ENCODE measurements at regions not wholly inside any gene's neighbourhood (a gene's known extent, or its start where the extent isn't known, plus 50 kb on each side); places are given as distances from the start of the nearest gene placed in this dataset.

DNA sequence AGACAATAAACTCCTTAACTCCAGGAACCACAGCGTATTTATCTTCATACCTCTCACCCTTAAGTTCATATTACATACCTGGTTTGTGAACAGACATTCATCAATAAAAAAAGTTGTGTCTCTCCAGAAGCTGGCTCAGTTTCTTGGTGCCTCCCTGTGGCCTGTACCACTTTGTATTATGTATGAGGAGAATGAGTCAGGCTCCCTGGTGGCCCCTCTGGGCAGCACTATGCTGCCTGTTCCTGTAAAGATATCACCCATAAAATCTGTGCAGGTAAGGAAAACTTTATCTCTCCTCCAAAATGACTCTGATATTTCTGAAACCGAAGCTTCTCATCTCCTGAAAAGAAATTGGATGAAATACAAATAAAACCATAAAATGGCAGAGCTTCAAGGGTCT is 198.4 kb upstream of the NT5C1B start:
- no peak for DNase-seq (ENCODE audit: low read depth in 2 of 2)

DNA sequence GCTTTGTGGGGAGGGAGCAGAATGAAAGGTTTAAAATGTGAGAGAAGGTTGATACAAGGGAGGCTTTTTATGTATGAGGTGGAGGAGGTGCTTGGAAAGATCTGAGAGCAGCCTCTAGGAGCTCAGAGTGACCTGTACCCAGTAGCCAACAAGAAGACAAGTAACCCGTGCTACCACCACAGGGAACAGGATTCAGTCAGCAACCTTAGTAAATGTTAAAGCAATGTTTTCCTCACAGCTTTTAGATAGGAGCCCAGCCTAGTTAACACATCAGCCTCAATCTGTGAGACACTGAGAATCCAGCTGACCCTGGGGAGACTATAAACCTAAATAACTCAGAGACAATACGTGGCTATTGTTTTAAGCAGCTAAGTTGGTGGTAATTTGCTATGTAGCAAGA is 194.9 kb upstream of the NT5C1B start:
- no peak for DNase-seq (ENCODE audit: low read depth in 2 of 2)

- DNase-seq (ENCODE audit: low read depth in 2 of 2): no peak
Measured at GRCh38 chr2:18781541-18782280, 192.3 kb upstream of the NT5C1B start.

- no peak for DNase-seq (ENCODE audit: low read depth in 2 of 2)
Measured at GRCh38 chr2:18777250-18777812, 188.0 kb upstream of the NT5C1B start.

- no peak for DNase-seq (ENCODE audit: low read depth in 2 of 2)
Measured at GRCh38 chr2:18771212-18771611, 181.8 kb upstream of the NT5C1B start.

DNA sequence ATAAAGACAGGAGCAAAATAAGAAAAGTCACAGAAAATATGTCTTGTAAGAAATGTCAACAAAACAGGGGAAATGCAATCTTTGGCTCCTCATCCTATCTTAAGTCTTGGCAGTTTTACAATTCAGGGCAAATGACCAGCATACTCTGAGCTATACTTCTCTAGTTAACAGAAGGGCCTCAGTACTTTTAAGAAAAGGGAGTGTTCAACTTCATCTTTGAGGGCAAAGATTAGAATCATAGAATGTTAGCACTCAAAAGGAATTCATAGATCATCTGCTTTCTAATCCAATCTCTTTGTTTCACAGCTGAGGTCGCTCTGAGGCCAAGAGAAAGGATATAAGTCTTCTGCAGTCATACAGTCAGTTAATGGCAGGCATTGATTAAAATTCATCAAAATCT is 174.0 kb upstream of the NT5C1B start:
- no peak for DNase-seq (ENCODE audit: low read depth in 2 of 2)

GRCh38 chr2:18762667-18763066 is 173.3 kb upstream of the NT5C1B start:
- DNase-seq (ENCODE audit: low read depth in 2 of 2): no peak

DNA sequence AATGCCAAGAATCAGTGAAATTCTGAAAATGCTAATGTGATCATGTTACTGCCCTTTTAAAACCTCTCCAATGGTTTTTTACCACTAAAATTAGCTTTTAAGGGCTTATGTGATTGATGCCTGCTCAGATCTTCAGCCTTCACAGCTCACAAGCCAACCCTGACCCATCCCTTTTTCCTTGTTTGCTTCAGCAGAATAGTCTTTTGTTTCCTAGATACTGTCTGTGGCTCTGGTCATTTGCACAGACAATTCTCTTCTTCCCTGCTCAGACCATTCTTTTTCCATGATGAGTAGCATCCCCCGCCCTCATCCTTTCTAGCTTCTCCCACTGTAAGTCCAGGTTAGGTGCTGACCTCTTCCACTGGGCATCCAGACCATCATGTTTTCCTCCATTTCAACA is 164.9 kb upstream of the NT5C1B start:
- no peak for DNase-seq (ENCODE audit: low read depth in 2 of 2)

DNA sequence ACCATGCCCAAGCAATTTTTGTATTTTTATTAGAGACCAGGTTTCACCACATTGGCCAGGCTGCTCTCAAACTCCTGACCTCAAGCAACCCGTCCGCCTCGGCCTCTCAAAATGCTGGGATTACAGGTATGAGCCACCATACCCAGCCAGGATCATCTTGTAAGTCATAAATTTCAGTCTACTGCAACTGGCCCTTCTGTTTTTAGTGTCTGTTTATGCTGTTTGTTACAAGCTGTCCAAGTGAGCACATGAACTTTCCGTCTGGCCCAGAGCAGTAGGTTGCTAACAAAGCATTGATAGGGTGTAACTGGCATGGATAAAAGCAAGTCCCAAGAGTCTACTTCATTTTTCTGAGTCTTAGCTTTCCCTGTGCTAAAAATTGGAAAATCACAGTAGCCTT is 164.4 kb upstream of the NT5C1B start:
- DNase-seq (ENCODE audit: low read depth in 2 of 2): no peak

- no peak for DNase-seq (ENCODE audit: low read depth in 2 of 2)
Measured at GRCh38 chr2:18752667-18753422, 163.5 kb upstream of the NT5C1B start.

GRCh38 chr2:18752022-18752493 is 162.7 kb upstream of the NT5C1B start:
- DNase-seq (ENCODE audit: low read depth in 2 of 2): no peak

DNA sequence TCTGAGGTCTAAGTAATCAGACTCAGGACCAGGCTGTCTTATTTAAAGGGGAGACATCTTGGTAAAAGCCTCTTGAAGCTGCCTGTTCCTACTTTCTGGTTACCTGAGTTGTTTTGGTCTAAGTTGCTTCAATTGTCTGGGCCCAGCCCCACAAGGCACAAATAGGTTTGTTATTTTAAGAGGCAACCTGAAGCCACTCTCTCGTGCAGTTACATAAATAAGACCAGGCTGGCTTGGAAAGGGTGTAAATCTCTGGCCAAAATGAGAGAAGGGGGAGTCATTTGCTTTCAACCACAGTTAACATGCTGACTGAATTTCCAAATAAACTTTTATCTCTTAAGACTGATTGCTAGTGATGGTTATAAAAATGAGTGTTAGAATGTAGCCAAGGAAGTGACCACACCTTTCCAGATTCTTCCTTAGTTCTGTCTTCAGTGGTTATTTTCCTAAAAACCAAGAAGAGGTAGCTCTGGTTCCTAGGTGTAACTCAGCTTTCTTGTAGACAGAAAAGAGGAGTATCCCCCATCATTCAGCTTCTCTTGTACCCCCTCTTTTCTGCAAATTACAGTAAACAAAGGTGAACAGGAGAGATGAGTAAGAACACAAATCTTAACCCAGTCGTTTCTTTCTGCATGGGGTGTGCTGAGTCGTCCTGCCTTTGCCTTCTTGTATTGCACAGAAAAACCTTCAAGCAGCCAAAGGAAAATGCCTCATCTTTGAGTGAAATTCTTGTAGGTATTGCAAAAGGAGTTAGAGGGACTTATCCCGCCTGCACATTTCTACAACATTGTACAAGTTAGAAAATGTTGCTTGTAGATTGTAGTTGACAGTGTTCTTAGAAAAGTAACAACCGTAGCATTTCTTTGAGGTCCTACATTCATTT is 161.5 kb upstream of the NT5C1B start:
- no peak for DNase-seq (ENCODE audit: low read depth in 2 of 2)

DNA sequence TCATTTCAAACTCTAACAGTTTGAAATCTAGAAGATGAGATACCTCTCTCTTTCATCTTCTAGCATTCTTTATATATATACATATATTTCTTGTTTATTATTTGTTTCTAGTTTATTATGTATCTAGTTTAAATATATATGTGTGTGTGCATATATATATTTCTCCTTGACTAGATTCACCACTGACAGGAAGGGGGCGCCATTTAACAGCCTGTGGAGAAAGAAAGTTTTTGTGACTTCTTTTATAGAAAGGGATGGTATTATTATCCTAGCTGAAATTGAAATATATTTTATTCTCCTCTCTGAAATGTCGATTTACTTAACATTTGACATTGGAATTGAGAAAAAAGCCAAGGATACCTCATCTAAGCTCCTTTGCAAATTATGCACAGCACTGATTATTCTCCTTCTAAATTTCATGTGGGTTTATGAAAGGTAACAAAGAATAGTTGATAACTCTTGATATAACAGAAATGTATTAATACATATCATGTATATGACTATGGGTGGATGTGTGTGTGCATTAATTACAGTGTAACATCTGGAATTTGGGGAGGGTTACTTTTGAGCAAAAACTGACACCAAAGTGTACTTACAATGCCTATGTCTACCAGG is 160.7 kb upstream of the NT5C1B start:
- DNase-seq (ENCODE audit: low read depth in 2 of 2): peak; percentile 1 to 4

DNA sequence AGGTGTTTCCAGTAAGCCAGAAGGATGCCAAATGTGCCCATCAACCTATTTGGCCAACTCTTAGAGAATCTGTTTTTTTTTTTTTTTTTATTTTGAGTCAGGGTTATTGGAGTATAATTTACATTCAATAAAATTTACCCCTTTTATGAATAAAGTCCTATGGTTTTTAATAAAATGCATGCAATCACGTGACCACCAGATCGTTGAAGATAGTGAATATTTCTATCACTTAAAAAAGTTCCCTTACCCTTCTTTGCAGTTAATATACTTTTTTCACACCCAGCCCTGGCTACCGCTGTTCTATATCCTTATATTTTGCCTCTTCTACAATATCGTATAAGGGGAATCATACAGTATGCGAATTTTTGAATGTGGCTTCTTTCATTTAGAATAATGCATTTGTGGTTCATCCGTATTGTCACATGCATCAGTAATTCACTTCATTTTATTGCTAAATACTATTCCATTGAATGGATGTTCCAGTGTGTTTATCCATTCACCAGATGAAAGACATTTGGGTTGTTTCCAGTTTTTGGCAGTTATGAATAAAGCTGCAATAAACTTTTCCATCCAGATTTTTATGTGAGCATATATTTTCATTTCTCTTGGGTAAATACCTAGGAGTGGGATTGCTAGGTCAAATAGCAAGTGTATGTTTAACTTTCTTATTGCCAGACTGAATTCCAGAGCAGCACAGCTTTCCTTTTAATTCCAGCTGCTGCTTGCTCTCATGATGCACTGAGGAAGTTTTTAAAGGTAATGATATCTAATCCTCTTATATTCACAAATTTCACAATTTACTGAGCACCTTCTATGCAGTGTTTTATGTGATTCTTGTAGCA is 156.3 kb upstream of the NT5C1B start:
- DNase-seq (ENCODE audit: low read depth in 2 of 2): no peak

GRCh38 chr2:18741895-18742732 is 152.7 kb upstream of the NT5C1B start:
- no peak for DNase-seq (ENCODE audit: low read depth in 2 of 2)

GRCh38 chr2:18741191-18741590 is 151.8 kb upstream of the NT5C1B start:
- no peak for DNase-seq (ENCODE audit: low read depth in 2 of 2)

GRCh38 chr2:18740474-18740881 is 151.1 kb upstream of the NT5C1B start:
- no peak for DNase-seq (ENCODE audit: low read depth in 2 of 2)

DNA sequence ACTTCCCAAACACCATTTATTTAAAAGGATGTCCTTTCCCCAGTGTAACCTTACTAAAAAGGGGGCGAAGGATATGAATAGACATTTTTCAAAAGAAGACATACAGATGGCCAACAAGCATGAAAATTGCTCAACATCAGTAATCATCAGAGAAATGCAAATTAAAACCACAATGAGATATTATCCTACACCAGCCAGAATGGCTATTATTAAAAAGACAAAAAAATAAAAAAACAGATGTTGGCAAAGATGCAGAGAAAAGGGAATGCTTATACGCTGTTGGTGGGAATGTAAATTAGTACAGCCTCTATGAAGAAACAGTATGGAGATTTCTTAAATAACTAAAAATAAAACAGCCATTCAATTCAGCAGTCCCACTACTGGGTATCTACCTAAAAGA is 142.3 kb upstream of the NT5C1B start:
- DNase-seq (ENCODE audit: low read depth in 2 of 2): no peak

DNA sequence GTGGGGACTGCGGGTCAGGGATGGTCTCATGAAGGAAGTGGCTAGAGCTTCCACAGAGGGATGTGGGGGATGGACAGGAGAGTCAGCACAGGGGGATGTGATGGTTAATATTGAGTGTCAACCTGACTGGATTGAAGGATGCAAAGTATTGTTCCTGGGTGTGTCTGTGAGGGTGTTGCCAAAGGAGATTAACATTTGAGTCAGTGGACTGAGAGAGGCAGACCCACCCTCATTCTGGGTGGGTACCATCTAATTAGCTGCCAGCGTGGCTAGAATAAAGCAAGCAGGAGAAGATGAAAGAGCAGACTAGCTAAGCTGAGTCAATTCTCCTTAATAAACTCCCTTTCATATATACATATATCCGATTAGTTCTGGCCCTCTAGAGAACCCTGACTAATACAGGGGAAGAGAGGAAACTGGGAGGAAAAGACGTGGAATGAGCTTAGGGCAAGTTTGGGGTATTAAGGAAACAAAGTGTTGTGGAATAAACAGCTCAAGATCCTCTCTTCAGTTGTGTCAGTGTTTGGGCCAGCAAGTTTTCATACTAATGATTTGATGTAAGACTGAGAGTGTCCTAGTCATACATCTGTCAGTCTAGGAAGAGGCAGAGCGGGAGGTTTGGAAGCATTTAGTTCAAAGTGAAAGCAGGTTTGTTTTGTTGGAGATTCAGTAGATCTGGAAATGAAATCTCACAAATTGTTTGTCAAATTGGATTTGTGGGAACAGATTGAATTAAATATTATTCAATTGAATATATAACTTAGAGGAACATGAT is 135.2 kb upstream of the NT5C1B start:
- DNase-seq (ENCODE audit: low read depth in 2 of 2): no peak
